ENCODE measurements at regions not wholly inside any gene's neighbourhood (a gene's known extent, or its start where the extent isn't known, plus 50 kb on each side); places are given as distances from the start of the nearest gene placed in this dataset.

DNA sequence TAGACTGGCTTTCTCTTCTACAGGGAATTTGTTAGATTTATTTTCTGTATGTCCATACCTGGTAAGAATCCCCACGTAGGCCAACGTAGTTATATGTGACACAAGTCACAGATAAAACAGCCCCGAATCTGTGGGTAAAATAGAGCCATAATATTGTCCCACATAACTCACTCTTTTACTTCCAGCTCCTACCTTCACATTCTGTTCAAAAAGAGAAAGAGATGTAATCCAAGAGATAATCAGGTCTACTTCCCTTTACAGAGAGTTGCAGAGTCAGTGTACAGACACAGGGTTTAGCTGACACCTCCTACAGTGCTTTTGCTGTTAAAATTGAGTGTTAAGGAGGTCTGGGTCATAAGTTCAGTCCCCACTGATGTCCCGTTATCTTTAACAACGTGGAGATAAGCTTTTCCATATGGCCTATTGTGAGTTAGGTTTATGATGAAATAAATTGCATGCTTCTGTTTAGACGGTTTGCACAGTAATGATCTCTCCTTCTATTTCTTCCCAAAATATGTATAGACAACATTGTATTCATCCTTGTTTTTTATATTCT lies 446.5 kb downstream of the ADAMTS20 start:
- DNase-seq (no peak), ATAC-seq (ENCODE audit: low read depth in 2 of 2) (no peak)
- Mint-ChIP-seq H3K9me3 (peaks cover 0 to 13% (median 5%) of the 10 kb centered on the region in 7 donors), H3K27me3 (no peaks in the 10 kb centered on the region), H3K4me1 (no peaks in the 10 kb centered on the region), H3K4me3 (no peak overlapping the region), H3K36me3 (no peaks in the 10 kb centered on the region), H3K27ac (no peak overlapping the region)
- no peak overlapping the region for H3K4me3 ChIP-seq (ENCODE audit: low read depth, low read length)
- H3K36me3 ChIP-seq (ENCODE audit: control insufficient read depth, insufficient read depth, low read length): no peaks in the 10 kb centered on the region
- no peak overlapping the region for H3K27ac ChIP-seq (ENCODE audit: insufficient read depth, low read length, poor library complexity, severe bottlenecking)
- no peaks in the 10 kb centered on the region for H3K4me1 ChIP-seq (ENCODE audit: control insufficient read depth, insufficient read depth, low read length, poor library complexity, severe bottlenecking)
- no peaks in the 10 kb centered on the region for H3K9me3 ChIP-seq (ENCODE audit: control insufficient read depth in 2 of 2, low read length in 2 of 2)
- no peaks in the 10 kb centered on the region for H3K27me3 ChIP-seq (ENCODE audit: control insufficient read depth, insufficient read depth, low read length)

GRCh38 chr12:43104494-43104893 lies 447.5 kb downstream of the ADAMTS20 start:
- H3K9me3 Mint-ChIP-seq: peaks cover 0 to 7% (median 5%) of the 10 kb centered on the region in 7 donors
- DNase-seq (no peak), ATAC-seq (ENCODE audit: low read depth in 2 of 2) (no peak)
- no peaks in the 10 kb centered on the region for H3K36me3 Mint-ChIP-seq
- H3K9me3 ChIP-seq (ENCODE audit: control insufficient read depth in 2 of 2, low read length in 2 of 2): no peaks in the 10 kb centered on the region
- no peaks in the 10 kb centered on the region for H3K27me3 Mint-ChIP-seq
- no peak overlapping the region for H3K27ac ChIP-seq (ENCODE audit: insufficient read depth, low read length, poor library complexity, severe bottlenecking)
- H3K4me3 ChIP-seq (ENCODE audit: low read depth, low read length): no peak overlapping the region
- no peaks in the 10 kb centered on the region for H3K36me3 ChIP-seq (ENCODE audit: control insufficient read depth, insufficient read depth, low read length)
- H3K27me3 ChIP-seq (ENCODE audit: control insufficient read depth, insufficient read depth, low read length): no peaks in the 10 kb centered on the region
- no peaks in the 10 kb centered on the region for H3K4me1 ChIP-seq (ENCODE audit: control insufficient read depth, insufficient read depth, low read length, poor library complexity, severe bottlenecking)
- H3K4me1 Mint-ChIP-seq: no peaks in the 10 kb centered on the region
- no peak overlapping the region for H3K27ac Mint-ChIP-seq
- no peak overlapping the region for H3K4me3 Mint-ChIP-seq

DNA sequence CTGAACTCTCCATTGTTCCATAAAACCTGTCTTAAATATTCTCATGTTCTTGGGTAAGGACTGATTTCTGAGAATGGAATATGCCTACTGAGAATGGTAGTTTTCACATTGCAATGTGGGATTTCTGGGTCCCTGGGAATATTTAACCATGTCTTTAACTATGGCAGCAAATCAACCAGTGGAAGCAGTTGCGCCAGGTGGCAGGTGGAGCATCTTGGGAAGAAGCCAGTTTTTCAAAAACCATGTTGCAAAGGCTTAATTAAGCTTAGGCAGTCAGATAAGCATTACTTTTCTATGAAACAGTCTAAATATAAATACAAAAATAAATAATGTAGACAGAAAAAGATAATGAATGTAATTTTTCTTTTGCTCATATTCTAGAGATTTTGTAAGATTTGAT lies 448.1 kb downstream of the ADAMTS20 start:
- Histone ChIP-seq H3K9me3 (ENCODE audit: control insufficient read depth in 2 of 2, low read length in 2 of 2) (no peaks in the 10 kb centered on the region), H3K27me3 (ENCODE audit: control insufficient read depth, insufficient read depth, low read length) (no peaks in the 10 kb centered on the region), H3K27ac (ENCODE audit: insufficient read depth, low read length, poor library complexity, severe bottlenecking) (no peak overlapping the region), H3K4me1 (ENCODE audit: control insufficient read depth, insufficient read depth, low read length, poor library complexity, severe bottlenecking) (no peaks in the 10 kb centered on the region), H3K4me3 (ENCODE audit: low read depth, low read length) (no peak overlapping the region), H3K36me3 (ENCODE audit: control insufficient read depth, insufficient read depth, low read length) (no peaks in the 10 kb centered on the region)
- ATAC-seq (ENCODE audit: low read depth in 2 of 2) (no peak), DNase-seq (no peak)
- Mint-ChIP-seq H3K4me3 (no peak overlapping the region), H3K36me3 (no peaks in the 10 kb centered on the region), H3K27me3 (no peaks in the 10 kb centered on the region), H3K9me3 (peaks cover 0 to 7% (median 4%) of the 10 kb centered on the region in 7 donors), H3K27ac (no peak overlapping the region), H3K4me1 (no peaks in the 10 kb centered on the region)

- Mint-ChIP-seq H3K4me3 (no peak overlapping the region), H3K4me1 (no peaks in the 10 kb centered on the region)
These were observed 449.3 kb downstream of the ADAMTS20 start for GRCh38 chr12:43102546-43103264.

DNA sequence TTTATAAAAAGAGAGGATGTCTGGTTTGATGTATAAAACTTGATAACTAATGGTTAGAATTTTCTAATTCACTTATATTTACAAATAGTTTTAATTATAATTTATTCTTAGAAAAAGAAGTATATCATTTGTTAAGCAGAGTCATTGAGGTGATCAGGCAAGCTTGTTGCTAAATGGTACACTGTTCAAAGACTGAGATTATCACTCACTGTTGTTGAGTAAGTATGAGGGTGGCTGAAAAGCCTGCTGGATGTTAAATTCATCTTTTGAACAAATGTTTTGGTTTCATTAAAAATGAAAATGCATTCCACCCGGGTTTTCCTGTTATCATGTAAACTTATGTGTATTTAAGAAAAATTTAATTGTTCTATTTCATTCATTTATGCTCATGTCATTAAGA lies 451.8 kb downstream of the ADAMTS20 start:
- H3K27me3 ChIP-seq (ENCODE audit: control insufficient read depth, insufficient read depth, low read length): no peaks in the 10 kb centered on the region
- Mint-ChIP-seq H3K27ac (no peak overlapping the region), H3K36me3 (no peaks in the 10 kb centered on the region), H3K4me1 (no peaks in the 10 kb centered on the region), H3K27me3 (no peaks in the 10 kb centered on the region), H3K4me3 (no peak overlapping the region), H3K9me3 (peaks cover 0 to 6% (median 3%) of the 10 kb centered on the region in 7 donors)
- DNase-seq (no peak), ATAC-seq (ENCODE audit: low read depth in 2 of 2) (no peak)
- no peaks in the 10 kb centered on the region for H3K9me3 ChIP-seq (ENCODE audit: control insufficient read depth in 2 of 2, low read length in 2 of 2)
- no peak overlapping the region for H3K27ac ChIP-seq (ENCODE audit: insufficient read depth, low read length, poor library complexity, severe bottlenecking)
- no peak overlapping the region for H3K4me3 ChIP-seq (ENCODE audit: low read depth, low read length)
- H3K4me1 ChIP-seq (ENCODE audit: control insufficient read depth, insufficient read depth, low read length, poor library complexity, severe bottlenecking): no peaks in the 10 kb centered on the region
- H3K36me3 ChIP-seq (ENCODE audit: control insufficient read depth, insufficient read depth, low read length): no peaks in the 10 kb centered on the region

More at GRCh38 chr12:43102546-43103264, 449.3 kb downstream of the ADAMTS20 start:
- Histone ChIP-seq H3K27ac (ENCODE audit: insufficient read depth, low read length, poor library complexity, severe bottlenecking) (no peak overlapping the region), H3K9me3 (ENCODE audit: control insufficient read depth in 2 of 2, low read length in 2 of 2) (no peaks in the 10 kb centered on the region), H3K36me3 (ENCODE audit: control insufficient read depth, insufficient read depth, low read length) (no peaks in the 10 kb centered on the region), H3K4me3 (ENCODE audit: low read depth, low read length) (no peak overlapping the region), H3K4me1 (ENCODE audit: control insufficient read depth, insufficient read depth, low read length, poor library complexity, severe bottlenecking) (no peaks in the 10 kb centered on the region), H3K27me3 (ENCODE audit: control insufficient read depth, insufficient read depth, low read length) (no peaks in the 10 kb centered on the region)
- Mint-ChIP-seq H3K27ac (no peak overlapping the region), H3K27me3 (no peaks in the 10 kb centered on the region), H3K36me3 (no peaks in the 10 kb centered on the region), H3K9me3 (peaks cover 0 to 6% (median 3%) of the 10 kb centered on the region in 7 donors)
- DNase-seq: no peak
- no peak for ATAC-seq (ENCODE audit: low read depth in 2 of 2)

DNA sequence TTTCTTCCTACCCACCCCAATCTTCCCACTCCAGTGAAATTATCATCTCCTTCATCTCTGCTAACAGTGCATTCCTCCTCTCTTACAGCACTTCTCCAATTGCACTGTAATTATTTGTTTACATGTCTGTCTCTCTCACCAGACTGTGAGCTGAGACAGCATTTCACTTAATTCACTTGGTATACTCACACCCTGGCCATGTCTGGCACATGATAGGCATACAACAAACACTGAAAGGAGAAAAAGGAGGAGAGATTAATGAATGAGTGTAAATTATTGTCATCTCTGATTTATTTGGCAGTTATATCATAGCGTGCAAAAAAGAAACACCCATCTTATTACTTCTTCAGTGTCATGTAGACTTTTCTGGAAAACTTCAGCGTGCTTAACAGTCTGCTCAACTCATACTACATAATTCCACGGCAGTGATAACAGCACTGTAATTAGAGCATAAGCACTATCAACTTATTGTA lies 452.3 kb downstream of the ADAMTS20 start:
- DNase-seq (no peak), ATAC-seq (ENCODE audit: low read depth in 2 of 2) (no peak)
- Mint-ChIP-seq H3K4me3 (no peak overlapping the region), H3K9me3 (peaks cover 0 to 6% (median 3%) of the 10 kb centered on the region in 7 donors), H3K4me1 (no peaks in the 10 kb centered on the region), H3K27me3 (no peaks in the 10 kb centered on the region), H3K36me3 (no peaks in the 10 kb centered on the region), H3K27ac (no peak overlapping the region)
- Histone ChIP-seq H3K4me3 (ENCODE audit: low read depth, low read length) (no peak overlapping the region), H3K36me3 (ENCODE audit: control insufficient read depth, insufficient read depth, low read length) (no peaks in the 10 kb centered on the region), H3K4me1 (ENCODE audit: control insufficient read depth, insufficient read depth, low read length, poor library complexity, severe bottlenecking) (no peaks in the 10 kb centered on the region), H3K9me3 (ENCODE audit: control insufficient read depth in 2 of 2, low read length in 2 of 2) (no peaks in the 10 kb centered on the region), H3K27ac (ENCODE audit: insufficient read depth, low read length, poor library complexity, severe bottlenecking) (no peak overlapping the region), H3K27me3 (ENCODE audit: control insufficient read depth, insufficient read depth, low read length) (no peaks in the 10 kb centered on the region)

GRCh38 chr12:43098766-43099550 lies 453.0 kb downstream of the ADAMTS20 start:
- Mint-ChIP-seq H3K4me3 (no peak overlapping the region), H3K27me3 (no peaks in the 10 kb centered on the region), H3K36me3 (no peaks in the 10 kb centered on the region), H3K27ac (no peak overlapping the region), H3K9me3 (peaks cover 1 to 6% (median 3%) of the 10 kb centered on the region in 7 donors), H3K4me1 (no peaks in the 10 kb centered on the region)
- no peaks in the 10 kb centered on the region for H3K9me3 ChIP-seq (ENCODE audit: control insufficient read depth in 2 of 2, low read length in 2 of 2)
- no peaks in the 10 kb centered on the region for H3K4me1 ChIP-seq (ENCODE audit: control insufficient read depth, insufficient read depth, low read length, poor library complexity, severe bottlenecking)
- H3K4me3 ChIP-seq (ENCODE audit: low read depth, low read length): no peak overlapping the region
- H3K27me3 ChIP-seq (ENCODE audit: control insufficient read depth, insufficient read depth, low read length): no peaks in the 10 kb centered on the region
- DNase-seq (no peak), ATAC-seq (ENCODE audit: low read depth in 2 of 2) (no peak)
- H3K36me3 ChIP-seq (ENCODE audit: control insufficient read depth, insufficient read depth, low read length): no peaks in the 10 kb centered on the region
- H3K27ac ChIP-seq (ENCODE audit: insufficient read depth, low read length, poor library complexity, severe bottlenecking): no peak overlapping the region

Measured in CD4-positive, CD25-positive, alpha-beta regulatory T cell (primary cell).